ES-I3 (cell line): ENCODE measurements at regions not wholly inside any gene's neighbourhood (a gene's known extent, or its start where the extent isn't known, plus 50 kb on each side); places are given as distances from the start of the nearest gene placed in this dataset.

Experiments
- H3K36me3 ChIP-seq: 2 replicates; pipeline ENCODE4 v1.6.1; 2013; ENCODE audit warnings: mild to moderate bottlenecking, low read length, control low read depth, moderate library complexity; ENCODE audit not compliant: insufficient read depth
- H3K4me1 ChIP-seq: 2 replicates; pipeline ENCODE4 v1.6.1; 2013; ENCODE audit warnings: mild to moderate bottlenecking, control low read depth, low read length; ENCODE audit not compliant: insufficient read depth
- H3K9ac ChIP-seq: 2 replicates; pipeline ENCODE4 v1.6.1; 2013; ENCODE audit warnings: low read depth, mild to moderate bottlenecking, low read length, moderate library complexity
- H3K9me3 ChIP-seq: 2 replicates; pipeline ENCODE4 v1.6.1; 2013; ENCODE audit warnings: mild to moderate bottlenecking, low read length, moderate library complexity; ENCODE audit not compliant: control insufficient read depth, insufficient read depth

GRCh38 chr16:66295213-66295612, 71.3 kb upstream of the CDH5 start:
- H3K9ac ChIP-seq: no peak overlapping the region
- no peaks in the 10 kb centered on the region for H3K9me3 ChIP-seq

GRCh38 chr16:66294507-66294906, 72.0 kb upstream of the CDH5 start:
- H3K9me3 ChIP-seq: no peaks in the 10 kb centered on the region
- no peak overlapping the region for H3K9ac ChIP-seq
- no peaks in the 10 kb centered on the region for H3K4me1 ChIP-seq
- H3K36me3 ChIP-seq: no peaks in the 10 kb centered on the region

More at GRCh38 chr16:66295213-66295612, 71.3 kb upstream of the CDH5 start:
- no peaks in the 10 kb centered on the region for H3K36me3 ChIP-seq
- no peaks in the 10 kb centered on the region for H3K4me1 ChIP-seq

GRCh38 chr16:66293932-66294331, 72.6 kb upstream of the CDH5 start:
- H3K4me1 ChIP-seq: no peaks in the 10 kb centered on the region
- no peaks in the 10 kb centered on the region for H3K9me3 ChIP-seq
- no peak overlapping the region for H3K9ac ChIP-seq
- H3K36me3 ChIP-seq: no peaks in the 10 kb centered on the region

- Histone ChIP-seq H3K4me1 (no peaks in the 10 kb centered on the region), H3K9ac (no peak overlapping the region), H3K36me3 (no peaks in the 10 kb centered on the region), H3K9me3 (no peaks in the 10 kb centered on the region)
These were observed 73.2 kb upstream of the CDH5 start for GRCh38 chr16:66293207-66293735.

- no peaks in the 10 kb centered on the region for H3K4me1 ChIP-seq
- H3K9ac ChIP-seq: no peak overlapping the region
- no peaks in the 10 kb centered on the region for H3K9me3 ChIP-seq
- no peaks in the 10 kb centered on the region for H3K36me3 ChIP-seq
These were observed 74.1 kb upstream of the CDH5 start for GRCh38 chr16:66292241-66292935.

GRCh38 chr16:66291833-66292232, 74.7 kb upstream of the CDH5 start:
- H3K36me3 ChIP-seq: no peaks in the 10 kb centered on the region; the same call in 1 of the 2 replicates
- H3K9me3 ChIP-seq: no peaks in the 10 kb centered on the region
- no peaks in the 10 kb centered on the region for H3K4me1 ChIP-seq

GRCh38 chr16:66290431-66290830, 76.1 kb upstream of the CDH5 start:
- Histone ChIP-seq H3K9me3 (no peaks in the 10 kb centered on the region), H3K4me1 (no peaks in the 10 kb centered on the region), H3K9ac (no peak overlapping the region), H3K36me3 (no peaks in the 10 kb centered on the region; the same call in 1 of the 2 replicates)

More at GRCh38 chr16:66291833-66292232, 74.7 kb upstream of the CDH5 start:
- no peak overlapping the region for H3K9ac ChIP-seq

- Histone ChIP-seq H3K36me3 (no peaks in the 10 kb centered on the region; the same call in 1 of the 2 replicates), H3K9me3 (no peaks in the 10 kb centered on the region), H3K9ac (no peak overlapping the region), H3K4me1 (no peaks in the 10 kb centered on the region)
These were observed 76.5 kb upstream of the CDH5 start for GRCh38 chr16:66289986-66290385.

- Histone ChIP-seq H3K36me3 (no peaks in the 10 kb centered on the region; the same call in 1 of the 2 replicates), H3K4me1 (no peaks in the 10 kb centered on the region), H3K9me3 (no peaks in the 10 kb centered on the region), H3K9ac (no peak overlapping the region)
These were observed 77.3 kb upstream of the CDH5 start for GRCh38 chr16:66289051-66289680.

GRCh38 chr16:66287926-66288325, 78.6 kb upstream of the CDH5 start:
- Histone ChIP-seq H3K36me3 (no peaks in the 10 kb centered on the region; the same call in 1 of the 2 replicates), H3K9me3 (no peaks in the 10 kb centered on the region), H3K9ac (no peak overlapping the region), H3K4me1 (no peaks in the 10 kb centered on the region)

GRCh38 chr16:66287416-66287815, 79.1 kb upstream of the CDH5 start:
- Histone ChIP-seq H3K4me1 (no peaks in the 10 kb centered on the region), H3K36me3 (no peaks in the 10 kb centered on the region; the same call in 1 of the 2 replicates), H3K9me3 (no peaks in the 10 kb centered on the region), H3K9ac (no peak overlapping the region)

GRCh38 chr16:66286527-66286926, 80.0 kb upstream of the CDH5 start:
- Histone ChIP-seq H3K4me1 (no peaks in the 10 kb centered on the region), H3K9me3 (no peaks in the 10 kb centered on the region), H3K36me3 (no peaks in the 10 kb centered on the region; the same call in 1 of the 2 replicates), H3K9ac (no peak overlapping the region)

- no peaks in the 10 kb centered on the region for H3K36me3 ChIP-seq
- H3K9ac ChIP-seq: no peak overlapping the region
- H3K9me3 ChIP-seq: no peaks in the 10 kb centered on the region
- H3K4me1 ChIP-seq: no peaks in the 10 kb centered on the region; the same call in 1 of the 2 replicates
These were observed 87.8 kb upstream of the CDH5 start for GRCh38 chr16:66278604-66279262.

- Histone ChIP-seq H3K9me3 (no peaks in the 10 kb centered on the region), H3K9ac (no peak overlapping the region), H3K36me3 (no peaks in the 10 kb centered on the region), H3K4me1 (no peaks in the 10 kb centered on the region; the same call in 1 of the 2 replicates)
These were observed 88.4 kb upstream of the CDH5 start for GRCh38 chr16:66278111-66278531.
